ENCODE measurements at regions not wholly inside any gene's neighbourhood (a gene's known extent, or its start where the extent isn't known, plus 50 kb on each side); places are given as distances from the start of the nearest gene placed in this dataset.

DNA sequence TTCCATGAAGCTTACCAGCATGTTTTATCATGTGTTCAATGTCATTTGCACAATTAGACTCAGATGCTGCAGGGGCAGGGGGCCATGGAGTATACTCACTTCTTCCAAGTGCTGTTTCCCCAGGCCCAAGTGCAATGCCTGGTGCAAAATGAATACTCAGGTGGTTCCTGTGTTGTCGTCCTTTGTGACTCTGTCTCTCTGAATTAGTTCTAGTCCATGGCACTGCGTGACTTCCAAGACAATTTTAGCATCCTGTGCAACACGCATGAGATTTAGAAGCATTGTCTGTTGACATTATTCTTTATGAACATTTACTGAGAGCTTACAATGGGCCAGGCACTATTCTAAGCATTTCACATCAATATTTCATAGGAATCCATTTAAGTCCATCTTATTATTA is 769.7 kb upstream of the RBFOX1 start:
- no peak overlapping the region for H3K27ac ChIP-seq (ENCODE audit: control insufficient read depth, insufficient read depth, low read length)
- H3K9me3 ChIP-seq (ENCODE audit: control insufficient read depth, low read depth, low read length) = peaks cover 3% of the 10 kb centered on the region
- no peaks in the 10 kb centered on the region for H3K36me3 ChIP-seq (ENCODE audit: control insufficient read depth in 2 of 2, extremely low read depth in 1 of 2, insufficient read depth in 2 of 2, low read length in 2 of 2)
- no peaks in the 10 kb centered on the region for H3K9me1 ChIP-seq (ENCODE audit: control insufficient read depth, extremely low read depth, insufficient read depth, low read length)
- H3K4me2 ChIP-seq (ENCODE audit: control insufficient read depth, extremely low read depth, insufficient read depth, low read depth, low read length) = no peak overlapping the region
- no peak overlapping the region for H3K4me3 ChIP-seq (ENCODE audit: control insufficient read depth in 2 of 3, extremely low read depth in 1 of 3, insufficient read depth in 2 of 3, low read depth in 1 of 3, low read length in 3 of 3)
- dilution Hi-C loops (cut with MboI; ENCODE audit: extremely low pct_ligation_motif_present, low sequenced_read_pairs) = no loop called here
- no peak for TF ChIP-seq EZH2 (IDR thresholded peaks at IDR 0.05; ENCODE audit: low read length)
- TF ChIP-seq, protein P1, sequence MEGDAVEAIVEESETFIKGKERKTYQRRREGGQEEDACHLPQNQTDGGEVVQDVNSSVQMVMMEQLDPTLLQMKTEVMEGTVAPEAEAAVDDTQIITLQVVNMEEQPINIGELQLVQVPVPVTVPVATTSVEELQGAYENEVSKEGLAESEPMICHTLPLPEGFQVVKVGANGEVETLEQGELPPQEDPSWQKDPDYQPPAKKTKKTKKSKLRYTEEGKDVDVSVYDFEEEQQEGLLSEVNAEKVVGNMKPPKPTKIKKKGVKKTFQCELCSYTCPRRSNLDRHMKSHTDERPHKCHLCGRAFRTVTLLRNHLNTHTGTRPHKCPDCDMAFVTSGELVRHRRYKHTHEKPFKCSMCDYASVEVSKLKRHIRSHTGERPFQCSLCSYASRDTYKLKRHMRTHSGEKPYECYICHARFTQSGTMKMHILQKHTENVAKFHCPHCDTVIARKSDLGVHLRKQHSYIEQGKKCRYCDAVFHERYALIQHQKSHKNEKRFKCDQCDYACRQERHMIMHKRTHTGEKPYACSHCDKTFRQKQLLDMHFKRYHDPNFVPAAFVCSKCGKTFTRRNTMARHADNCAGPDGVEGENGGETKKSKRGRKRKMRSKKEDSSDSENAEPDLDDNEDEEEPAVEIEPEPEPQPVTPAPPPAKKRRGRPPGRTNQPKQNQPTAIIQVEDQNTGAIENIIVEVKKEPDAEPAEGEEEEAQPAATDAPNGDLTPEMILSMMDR (optimal IDR thresholded peaks at IDR 0.05 in 1 of 3, IDR thresholded peaks at IDR 0.05 in 1 of 3, conservative IDR thresholded peaks at IDR 0.05 in 1 of 3; ENCODE audit: extremely low read depth in 1 of 3, insufficient read depth in 2 of 3, low read length in 3 of 3) = no peak
- no peaks in the 10 kb centered on the region for H3K4me1 ChIP-seq (ENCODE audit: control insufficient read depth, extremely low read depth, insufficient read depth, low read length)
- H2AFZ ChIP-seq (ENCODE audit: control insufficient read depth, low read length) = no peak overlapping the region
- no peaks in the 10 kb centered on the region for H3K79me2 ChIP-seq (ENCODE audit: control insufficient read depth, insufficient read depth, low read length)
- no peak overlapping the region for H3K9ac ChIP-seq (ENCODE audit: control insufficient read depth, extremely low read depth, insufficient read depth, low read length)
- no peaks in the 10 kb centered on the region for H4K20me1 ChIP-seq (ENCODE audit: control insufficient read depth, extremely low read depth, insufficient read depth, low read length)
- DNase-seq (ENCODE audit: low read depth, low spot score) (no peak), FAIRE-seq (no peak)
- no peaks in the 10 kb centered on the region for H3K27me3 ChIP-seq (ENCODE audit: control insufficient read depth, extremely low read depth, insufficient read depth, low read length)

DNA sequence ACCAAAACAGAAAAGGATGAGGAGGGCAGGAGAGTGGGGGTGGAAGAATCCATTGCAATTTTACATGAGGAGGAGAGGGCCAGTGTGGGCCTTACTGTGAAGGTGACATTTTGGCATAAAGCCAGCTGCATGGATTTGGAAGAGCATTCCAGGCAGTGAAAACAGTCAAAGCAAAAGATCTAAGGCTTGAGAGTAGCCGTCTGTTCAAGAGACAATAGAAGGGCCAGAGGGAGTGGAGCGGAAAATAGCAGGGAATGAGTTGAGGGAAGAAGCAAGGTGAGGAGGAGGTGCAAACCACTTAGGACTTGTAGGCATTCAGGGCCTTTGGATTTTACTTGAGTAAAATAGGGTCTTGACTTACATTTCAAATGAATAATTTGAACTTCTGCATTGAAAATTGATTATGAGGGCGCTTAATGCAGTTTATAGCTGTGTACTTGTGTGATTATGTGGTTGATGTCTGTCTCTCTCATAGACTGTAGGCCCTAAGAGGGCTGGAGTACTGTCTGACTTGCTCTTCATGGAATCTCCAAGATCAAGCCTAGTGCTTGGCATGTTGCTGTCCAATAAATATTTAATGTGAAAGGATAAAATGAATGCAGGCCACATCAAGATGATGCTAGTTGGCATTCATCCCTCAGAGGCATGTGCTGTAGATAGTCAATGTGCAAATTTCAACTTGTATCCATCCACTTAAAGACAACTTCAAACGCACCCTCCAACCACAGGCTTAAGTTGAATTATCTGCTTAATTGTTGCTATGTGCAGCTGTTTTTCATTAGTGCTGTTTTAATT is 772.1 kb upstream of the RBFOX1 start:
- no peak overlapping the region for H3K27ac ChIP-seq (ENCODE audit: control insufficient read depth, insufficient read depth, low read length)
- FAIRE-seq (no peak), DNase-seq (ENCODE audit: low read depth, low spot score) (no peak)
- H3K9me3 ChIP-seq (ENCODE audit: control insufficient read depth, low read depth, low read length) = peaks cover 5% of the 10 kb centered on the region
- H3K79me2 ChIP-seq (ENCODE audit: control insufficient read depth, insufficient read depth, low read length) = no peaks in the 10 kb centered on the region
- H3K4me1 ChIP-seq (ENCODE audit: control insufficient read depth, extremely low read depth, insufficient read depth, low read length) = no peaks in the 10 kb centered on the region
- H3K9ac ChIP-seq (ENCODE audit: control insufficient read depth, extremely low read depth, insufficient read depth, low read length) = no peak overlapping the region
- H3K4me2 ChIP-seq (ENCODE audit: control insufficient read depth, extremely low read depth, insufficient read depth, low read depth, low read length) = no peak overlapping the region
- TF ChIP-seq EZH2 (IDR thresholded peaks at IDR 0.05; ENCODE audit: low read length) = no peak
- TF ChIP-seq, protein P1 (optimal IDR thresholded peaks at IDR 0.05 in 1 of 3, IDR thresholded peaks at IDR 0.05 in 1 of 3, conservative IDR thresholded peaks at IDR 0.05 in 1 of 3; ENCODE audit: extremely low read depth in 1 of 3, insufficient read depth in 2 of 3, low read length in 3 of 3) = no peak
- H3K9me1 ChIP-seq (ENCODE audit: control insufficient read depth, extremely low read depth, insufficient read depth, low read length) = no peaks in the 10 kb centered on the region
- dilution Hi-C loops (cut with MboI; ENCODE audit: extremely low pct_ligation_motif_present, low sequenced_read_pairs) = no loop called here
- H3K27me3 ChIP-seq (ENCODE audit: control insufficient read depth, extremely low read depth, insufficient read depth, low read length) = no peaks in the 10 kb centered on the region
- H2AFZ ChIP-seq (ENCODE audit: control insufficient read depth, low read length) = no peak overlapping the region
- no peaks in the 10 kb centered on the region for H4K20me1 ChIP-seq (ENCODE audit: control insufficient read depth, extremely low read depth, insufficient read depth, low read length)
- no peak overlapping the region for H3K4me3 ChIP-seq (ENCODE audit: control insufficient read depth in 2 of 3, extremely low read depth in 1 of 3, insufficient read depth in 2 of 3, low read depth in 1 of 3, low read length in 3 of 3)
- no peaks in the 10 kb centered on the region for H3K36me3 ChIP-seq (ENCODE audit: control insufficient read depth in 2 of 2, extremely low read depth in 1 of 2, insufficient read depth in 2 of 2, low read length in 2 of 2)

Measured in keratinocyte (primary cell).